EH (cell line): ENCODE measurements at regions not wholly inside any gene's neighbourhood (a gene's known extent, or its start where the extent isn't known, plus 50 kb on each side); places are given as distances from the start of the nearest gene placed in this dataset.
"Not testable (repeated sequence)": the region's sequence is repeated elsewhere in the genome, so short reads cannot be mapped to it uniquely, and the experiment has no call there.

Source experiments
- DNase-seq: peaks from one replicate; pipeline ENCODE4 v3.0.0-alpha.2; 2015; ENCODE audit warnings: low read depth

- peak; percentile 75 for DNase-seq
Measured at GRCh38 chr5:172528440-172528839, 74.1 kb upstream of the SH3PXD2B start.

DNA sequence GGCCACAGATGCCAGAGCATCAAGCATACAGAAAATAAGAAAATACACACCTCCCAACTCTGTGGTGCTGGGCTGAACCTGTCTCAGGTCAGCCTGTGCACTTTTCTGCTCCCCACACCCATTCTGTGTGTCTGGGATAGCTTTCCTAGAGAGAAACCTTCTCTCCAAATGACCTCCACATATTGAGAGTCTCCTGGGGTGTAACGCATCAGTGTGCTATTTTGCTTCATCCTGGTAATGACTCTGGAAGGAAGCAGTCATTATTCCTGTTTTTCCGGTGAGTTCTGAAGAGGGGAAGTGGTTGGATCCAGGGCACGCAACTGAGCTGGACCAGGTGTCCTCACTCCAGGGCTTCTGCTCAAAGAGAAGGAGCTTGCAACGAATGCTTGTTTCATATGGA lies 73.2 kb upstream of the SH3PXD2B start:
- DNase-seq, result no peak

GRCh38 chr5:172525996-172526360 lies 71.7 kb upstream of the SH3PXD2B start:
- DNase-seq, result no peak

DNA sequence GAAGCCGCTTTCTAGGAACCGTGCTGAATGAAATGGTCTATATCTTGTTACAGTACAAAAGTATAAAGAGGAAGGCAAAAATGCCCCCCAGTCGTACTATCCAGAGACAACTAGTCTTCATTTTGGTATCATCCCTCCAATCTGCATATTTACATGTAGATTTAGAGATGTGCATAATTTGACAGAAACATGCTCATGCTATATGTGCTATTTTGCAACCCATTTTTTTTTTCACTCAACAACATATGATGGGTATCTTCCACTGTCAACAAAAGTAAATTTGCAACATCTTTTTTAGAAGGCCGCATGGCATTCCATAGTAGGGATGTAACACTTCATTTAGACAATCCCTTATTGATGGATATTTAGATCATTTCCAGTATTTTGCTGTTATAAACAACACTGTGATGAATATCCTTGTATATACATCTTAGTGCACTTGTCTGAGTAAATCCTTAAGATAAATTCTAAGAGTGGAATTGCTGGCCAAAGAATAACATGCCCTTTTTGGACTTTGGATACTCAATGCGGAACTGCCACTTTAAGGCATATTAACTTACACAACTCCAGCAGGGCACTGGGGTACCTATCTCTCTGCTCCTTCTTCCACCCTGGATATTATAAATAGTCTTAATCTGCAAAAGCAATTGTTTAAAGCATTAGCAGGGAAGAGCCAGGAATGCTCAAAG lies 71.1 kb upstream of the SH3PXD2B start:
- no peak for DNase-seq

DNA sequence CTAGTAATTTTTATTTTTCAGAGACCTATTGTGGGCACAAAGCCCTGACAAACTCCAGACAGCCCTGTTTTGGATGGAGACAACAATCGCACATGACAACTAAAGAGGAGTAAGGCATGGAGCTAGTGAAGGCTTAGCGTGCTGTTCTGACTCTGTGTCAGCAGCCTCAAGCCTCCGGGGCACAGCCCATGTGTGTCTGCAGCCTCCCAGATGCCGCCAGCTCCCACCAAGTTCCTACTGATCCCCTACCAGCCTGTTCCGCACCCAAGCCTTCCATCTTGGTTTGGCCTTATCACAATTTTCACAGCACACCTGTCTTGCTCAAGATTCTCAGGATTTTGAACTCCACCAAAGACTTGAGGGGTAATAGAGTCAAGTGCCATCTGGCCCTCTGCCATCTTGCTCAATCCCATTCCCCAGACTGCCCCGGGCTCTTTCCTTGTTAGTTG lies 70.3 kb upstream of the SH3PXD2B start:
- no peak for DNase-seq

DNA sequence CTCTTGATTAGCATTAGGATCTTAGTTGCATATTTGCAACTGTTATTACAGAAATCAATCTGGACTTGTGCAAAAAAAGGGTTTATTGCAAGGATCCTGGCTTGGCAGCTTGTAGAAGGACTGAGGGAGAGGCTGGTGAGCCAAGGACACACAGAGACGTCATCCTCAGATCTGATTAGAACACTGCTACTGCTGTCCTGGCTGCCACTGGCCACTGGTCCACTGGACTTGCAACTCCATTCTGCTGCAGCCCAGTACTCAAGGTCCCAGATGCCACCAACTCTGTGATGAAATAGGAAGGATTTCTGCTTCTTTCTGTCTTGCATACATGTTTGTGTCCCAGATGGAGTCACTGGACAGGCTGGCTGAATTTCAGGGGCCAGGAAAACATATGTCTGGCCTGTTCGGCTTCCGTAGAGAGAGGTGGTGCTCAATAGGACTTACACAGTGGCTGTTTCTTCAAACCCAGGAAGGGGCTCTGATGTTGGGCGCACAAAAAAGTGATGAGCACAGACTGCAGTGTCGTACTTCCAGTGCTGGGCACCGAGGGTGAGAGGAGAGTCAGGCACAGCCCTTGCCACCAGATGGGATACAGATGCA lies 68.9 kb upstream of the SH3PXD2B start:
- no peak for DNase-seq

GRCh38 chr5:172521338-172521932 lies 67.1 kb upstream of the SH3PXD2B start:
- no peak for DNase-seq

- no peak for DNase-seq
Measured at GRCh38 chr5:172511952-172512351, 57.6 kb upstream of the SH3PXD2B start.

DNA sequence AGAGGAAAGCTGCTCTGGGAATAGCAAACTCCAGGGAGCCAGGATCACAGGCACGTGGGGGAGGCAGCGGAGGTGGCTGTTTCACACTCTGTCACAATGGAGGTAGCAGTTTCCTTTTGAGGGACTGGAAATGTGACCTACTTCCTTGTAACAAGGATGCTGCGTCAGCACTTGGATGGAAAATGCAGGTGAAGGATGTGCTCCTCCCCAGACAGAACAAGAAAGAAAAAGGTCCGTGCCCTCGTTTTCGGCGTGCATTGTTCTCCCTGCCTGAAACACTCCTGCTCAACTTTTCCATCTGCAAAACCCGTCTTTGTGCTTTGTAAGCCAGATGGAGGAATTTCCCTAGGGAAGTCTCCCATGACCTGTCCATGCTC lies 55.1 kb upstream of the SH3PXD2B start:
- DNase-seq, result no peak

GRCh38 chr5:172508471-172509404 lies 54.4 kb upstream of the SH3PXD2B start:
- DNase-seq, result no peak

DNA sequence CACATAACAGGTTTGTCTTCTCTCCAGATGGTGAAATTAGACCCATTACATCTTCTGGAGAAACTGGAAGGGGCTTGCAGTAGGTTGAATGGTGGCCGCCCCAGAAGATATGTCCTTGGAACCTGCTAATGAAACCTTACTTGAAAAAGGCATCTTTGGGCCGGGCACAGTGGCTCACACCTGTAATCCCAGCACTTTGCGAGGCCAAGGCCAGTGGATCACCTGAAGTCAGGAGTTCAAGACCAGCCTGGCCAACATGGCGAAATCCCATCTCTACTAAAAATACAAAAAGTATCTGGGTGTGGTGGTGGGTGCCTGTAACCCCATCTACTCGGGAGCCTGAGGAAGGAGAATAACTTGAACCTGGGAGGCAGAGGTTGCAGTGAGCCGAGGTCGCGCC lies 53.2 kb upstream of the SH3PXD2B start:
- DNase-seq, result not testable (repeated sequence)

DNA sequence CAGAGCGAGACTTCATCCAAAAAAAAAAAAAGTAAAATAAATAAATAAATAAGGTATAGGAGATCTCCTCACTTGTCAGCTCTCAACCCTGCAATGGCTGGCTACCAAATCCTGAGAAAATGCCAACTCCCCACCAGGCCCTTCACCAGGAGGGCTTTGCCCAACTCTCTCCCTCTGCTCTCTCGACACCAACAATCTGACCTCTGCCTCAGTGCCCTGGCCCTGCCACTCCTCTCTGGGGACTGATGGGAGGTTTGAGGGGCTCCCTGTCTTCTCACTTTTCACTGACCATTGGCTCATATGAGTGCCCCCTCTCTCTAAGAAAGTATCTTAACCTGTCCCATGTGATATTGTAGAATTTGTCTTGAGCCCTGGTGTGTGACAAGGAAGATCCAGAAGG lies 52.6 kb upstream of the SH3PXD2B start:
- DNase-seq, result no peak

DNA sequence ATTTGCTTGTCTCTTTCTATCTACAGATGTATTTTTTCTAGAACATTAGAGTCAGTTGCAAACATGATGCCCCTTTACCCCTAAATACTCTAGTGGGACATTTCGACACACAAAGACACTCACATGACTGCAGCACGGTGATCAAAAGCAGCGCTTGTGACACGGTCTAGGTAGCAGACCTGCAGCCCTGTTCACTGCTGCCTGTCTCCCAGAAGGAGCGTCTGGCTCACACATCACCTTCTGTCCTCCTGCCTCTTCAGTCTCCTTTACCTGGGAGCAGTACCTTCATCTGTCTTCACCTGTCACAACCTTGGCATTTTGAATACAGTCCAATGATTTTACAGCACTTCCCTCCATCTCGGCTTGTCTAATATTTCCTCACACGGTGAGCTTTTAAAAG lies 51.9 kb upstream of the SH3PXD2B start:
- no peak for DNase-seq

DNA sequence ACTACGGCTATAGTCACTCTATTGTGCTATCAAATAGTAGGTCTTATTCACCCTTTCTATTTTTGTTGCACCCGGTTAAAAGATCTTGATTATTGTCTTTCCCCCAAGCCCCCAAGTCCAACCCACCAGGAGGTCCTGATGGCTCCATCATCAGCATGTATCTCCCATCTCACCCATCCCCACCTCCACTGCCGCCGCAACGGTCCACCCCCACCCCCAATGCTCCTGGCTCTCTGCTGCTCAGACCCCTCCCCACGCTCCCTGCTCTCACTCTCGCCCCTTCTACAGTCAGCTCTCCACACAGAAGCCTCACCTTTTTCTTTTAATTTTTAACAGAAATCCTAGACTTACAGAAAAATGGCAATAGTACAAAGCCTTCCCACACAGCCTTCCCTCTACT lies 51.5 kb upstream of the SH3PXD2B start:
- no peak for DNase-seq

DNA sequence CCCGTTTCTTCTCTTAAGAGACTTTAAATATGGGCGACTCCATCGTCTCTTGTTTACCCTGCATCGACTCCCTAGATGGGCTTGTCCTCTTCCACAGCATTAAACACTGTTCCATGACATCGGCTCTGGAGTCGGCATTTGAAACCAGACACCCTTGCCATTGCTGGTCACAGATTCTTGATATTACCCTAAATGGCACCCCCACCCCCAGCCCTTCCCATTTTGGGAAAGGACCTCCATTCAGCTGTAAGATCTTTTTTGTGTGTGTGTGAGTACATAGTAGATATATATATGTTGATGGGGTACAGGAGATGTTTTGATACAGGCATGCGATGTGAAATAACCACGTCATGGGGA lies 51.1 kb upstream of the SH3PXD2B start:
- no peak for DNase-seq

- DNase-seq, result no peak
Measured at GRCh38 chr5:172504701-172505402, 50.5 kb upstream of the SH3PXD2B start.

- no peak for DNase-seq
Measured at GRCh38 chr5:172503925-172504700, 49.8 kb upstream of the SH3PXD2B start.
